Right lobe of liver (tissue), 6 donors: ENCODE measurements at regions not wholly inside any gene's neighbourhood (a gene's known extent, or its start where the extent isn't known, plus 50 kb on each side); places are given as distances from the start of the nearest gene placed in this dataset.

Experiments used
- ATAC-seq, 4 donors: fragments of 200-7000 bp; cut with Tn5 transposase; one replicate each; pipeline ENCODE4 v1.9.1; 2020; ENCODE audit warnings: mild to moderate bottlenecking in 4 of 4, moderate library complexity in 4 of 4
- DNase-seq, 3 donors: peaks; one replicate each; pipeline ENCODE4 v3.0.0-alpha.2; 2020
- H3K27ac ChIP-seq, 3 donors: fragments of 200-600 bp; one replicate each; pipeline ENCODE4 v1.8.0; 2022
- H3K27me3 ChIP-seq, 2 donors: fragments of 200-600 bp; one replicate each; pipeline ENCODE4 v1.8.0; 2022
- H3K36me3 ChIP-seq, 4 donors: fragments of 200-600 bp; sonication (generic) in 1 of 4; one replicate each; pipeline versions ENCODE4 v1.5.1 to v1.8.0; 2017 to 2022; ENCODE audit warnings: control low read depth in 1 of 4
- H3K4me1 ChIP-seq, 4 donors: fragments of 200-600 bp; sonication (generic) in 1 of 4; one replicate each; pipeline versions ENCODE4 v1.5.1 to v1.8.0; 2017 to 2022; ENCODE audit warnings: control low read depth in 1 of 4
- H3K4me3 ChIP-seq, 3 donors: fragments of 200-600 bp; one replicate each; pipeline ENCODE4 v1.8.0; 2022
- H3K9me3 ChIP-seq, 4 donors: fragments of 200-600 bp; sonication (generic) in 1 of 4; one replicate each; pipeline versions ENCODE4 v1.5.1 to v1.8.0; 2017 to 2022; ENCODE audit warnings: control low read depth in 1 of 4
- POLR2A ChIP-seq: fragments of 450-650 bp; IDR thresholded peaks from one replicate; pipeline ENCODE4 v1.6.1; 2017; ENCODE audit warnings: antibody characterized with exemption, mild to moderate bottlenecking
- WGBS: methylation state at CpG from one replicate; pipeline ENCODE4 v1.1.6; 2018; ENCODE audit warnings: low coverage, low lambda C conversion rate; ENCODE audit not compliant: insufficient coverage; ENCODE audit errors: missing lambda C conversion rate; 5-methylcytosine and 5-hydroxymethylcytosine counted together
- intact Hi-C, 2 donors: fragments of 100-400 bp; cut with DNase I; formaldehyde crosslinking; loops; one replicate each; pipeline versions ENCODE4 v1.11.2 to v1.14.1; 2022
- TF ChIP-seq, protein P1 (sequence below), 4 donors: fragments of 200-600 bp in 3 of 4; fragments of 450-650 bp in 1 of 4; IDR thresholded peaks; one replicate each; pipeline versions ENCODE4 v1.5.1 to v1.8.0; 2016 to 2022; ENCODE audit warnings: antibody characterized with exemption in 4 of 4, mild to moderate bottlenecking in 2 of 4
- donor health status: DM: no; HTN: yes; CAD: no.
- donor health status: DM: no; HTN: no; CAD: no.
- donor health status: DM: no; HTN: no; CAD: no.
- donor health status: DM: no; HTN: yes; CAD: no.
- donor health status: DM: no; HTN: yes; CAD: no.

DNA sequence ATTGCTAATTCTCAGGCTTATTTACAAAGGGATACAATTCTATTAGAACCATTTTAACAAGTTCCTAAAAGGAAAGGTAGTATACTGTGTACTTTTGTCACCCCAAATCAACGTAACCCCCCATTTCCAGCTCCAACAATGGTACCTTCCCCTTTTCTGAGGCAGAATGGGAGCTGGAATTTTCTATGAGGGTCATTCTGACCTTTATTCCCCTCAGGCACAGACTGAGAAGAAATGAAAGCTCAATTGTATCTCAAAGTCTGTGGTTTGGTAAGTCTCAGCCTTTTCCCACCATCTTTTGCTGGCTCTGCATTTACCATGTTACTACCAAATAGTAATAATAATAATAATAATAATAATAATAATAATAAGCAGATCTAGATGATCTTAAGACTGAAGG, 571.0 kb downstream of the RNF144B start:
- Histone ChIP-seq H3K27me3 (no peaks in the 10 kb centered on the region), H3K36me3 (no peaks in the 10 kb centered on the region), H3K4me1 (no peaks in the 10 kb centered on the region), H3K9me3 (no peaks in the 10 kb centered on the region), H3K27ac (no peak overlapping the region), H3K4me3 (no peak overlapping the region)
- intact Hi-C loops, result no loop called here
- WGBS, result 58% methylated on average over 1 of the region's 1 CpG
- TF ChIP-seq, protein P1, sequence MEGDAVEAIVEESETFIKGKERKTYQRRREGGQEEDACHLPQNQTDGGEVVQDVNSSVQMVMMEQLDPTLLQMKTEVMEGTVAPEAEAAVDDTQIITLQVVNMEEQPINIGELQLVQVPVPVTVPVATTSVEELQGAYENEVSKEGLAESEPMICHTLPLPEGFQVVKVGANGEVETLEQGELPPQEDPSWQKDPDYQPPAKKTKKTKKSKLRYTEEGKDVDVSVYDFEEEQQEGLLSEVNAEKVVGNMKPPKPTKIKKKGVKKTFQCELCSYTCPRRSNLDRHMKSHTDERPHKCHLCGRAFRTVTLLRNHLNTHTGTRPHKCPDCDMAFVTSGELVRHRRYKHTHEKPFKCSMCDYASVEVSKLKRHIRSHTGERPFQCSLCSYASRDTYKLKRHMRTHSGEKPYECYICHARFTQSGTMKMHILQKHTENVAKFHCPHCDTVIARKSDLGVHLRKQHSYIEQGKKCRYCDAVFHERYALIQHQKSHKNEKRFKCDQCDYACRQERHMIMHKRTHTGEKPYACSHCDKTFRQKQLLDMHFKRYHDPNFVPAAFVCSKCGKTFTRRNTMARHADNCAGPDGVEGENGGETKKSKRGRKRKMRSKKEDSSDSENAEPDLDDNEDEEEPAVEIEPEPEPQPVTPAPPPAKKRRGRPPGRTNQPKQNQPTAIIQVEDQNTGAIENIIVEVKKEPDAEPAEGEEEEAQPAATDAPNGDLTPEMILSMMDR (IDR thresholded peaks at IDR 0.05), result no peak
- no peak for TF ChIP-seq POLR2A
- no peak for ATAC-seq
- no peak for DNase-seq

DNA sequence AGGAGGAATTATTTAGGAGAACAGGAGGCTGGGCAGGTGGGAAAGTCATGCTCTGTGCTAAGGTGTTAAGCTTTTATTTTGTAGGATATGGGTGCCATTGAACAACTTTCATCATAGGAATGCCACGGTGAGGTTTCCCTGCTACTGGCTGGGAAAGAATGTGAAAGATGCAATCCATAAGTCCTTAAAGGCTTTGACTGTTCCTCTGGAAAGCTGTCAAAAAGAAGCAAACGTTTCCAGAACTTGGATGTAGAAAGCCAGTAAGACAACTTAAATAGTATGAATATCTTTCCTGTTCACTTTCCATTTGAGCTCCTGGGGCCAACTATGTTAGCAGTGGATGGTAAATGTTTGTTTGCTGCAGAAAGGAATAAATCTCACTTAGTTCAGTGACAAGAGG, 574.4 kb downstream of the RNF144B start:
- H3K36me3 ChIP-seq, result no peaks in the 10 kb centered on the region
- no peak overlapping the region for H3K4me3 ChIP-seq
- ATAC-seq (no peak), DNase-seq (no peak)
- H3K4me1 ChIP-seq, result no peaks in the 10 kb centered on the region
- H3K27ac ChIP-seq, result no peak overlapping the region
- WGBS, result 33% methylated on average over 2 of the region's 2 CpGs
- TF ChIP-seq, protein P1 (IDR thresholded peaks at IDR 0.05), result no peak
- no peak for TF ChIP-seq POLR2A
- H3K9me3 ChIP-seq, result no peaks in the 10 kb centered on the region
- no peaks in the 10 kb centered on the region for H3K27me3 ChIP-seq
- intact Hi-C loops, result no loop called here

DNA sequence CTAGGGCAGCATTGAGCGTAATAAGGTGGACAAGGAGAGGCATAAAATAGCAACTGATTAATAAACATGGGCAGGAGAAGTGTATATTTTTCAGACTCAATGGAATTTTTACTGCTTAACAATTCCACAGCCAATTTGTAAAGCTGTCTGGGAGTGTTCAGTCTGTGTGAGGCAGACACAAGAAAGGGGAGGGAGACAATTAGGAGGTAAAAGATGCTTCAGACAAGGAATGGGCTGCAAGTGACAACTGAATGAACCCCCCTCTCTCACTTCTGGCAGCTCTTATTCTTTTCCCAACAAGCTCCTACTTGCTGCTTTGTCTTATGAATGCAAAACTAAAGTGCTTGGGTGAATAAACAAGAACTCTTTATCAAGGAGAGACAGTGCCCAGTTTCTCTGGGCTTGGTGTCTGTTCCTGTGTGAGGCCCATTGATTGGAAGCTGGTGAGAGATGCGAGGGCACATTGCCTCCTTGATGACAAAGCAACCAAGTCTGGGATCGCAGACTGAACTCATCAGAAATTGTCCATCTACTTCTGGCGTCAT, 575.3 kb downstream of the RNF144B start:
- no peak for DNase-seq
- Histone ChIP-seq H3K27me3 (no peaks in the 10 kb centered on the region), H3K9me3 (no peaks in the 10 kb centered on the region), H3K36me3 (no peaks in the 10 kb centered on the region), H3K4me1 (no peaks in the 10 kb centered on the region), H3K4me3 (no peak overlapping the region), H3K27ac (no peak overlapping the region)
- intact Hi-C loops, result no loop called here
- TF ChIP-seq, protein P1 (IDR thresholded peaks at IDR 0.05), result no peak
- TF ChIP-seq POLR2A, result no peak
- ATAC-seq, result no peak
- WGBS, result 60% methylated on average over 4 of the region's 4 CpGs

DNA sequence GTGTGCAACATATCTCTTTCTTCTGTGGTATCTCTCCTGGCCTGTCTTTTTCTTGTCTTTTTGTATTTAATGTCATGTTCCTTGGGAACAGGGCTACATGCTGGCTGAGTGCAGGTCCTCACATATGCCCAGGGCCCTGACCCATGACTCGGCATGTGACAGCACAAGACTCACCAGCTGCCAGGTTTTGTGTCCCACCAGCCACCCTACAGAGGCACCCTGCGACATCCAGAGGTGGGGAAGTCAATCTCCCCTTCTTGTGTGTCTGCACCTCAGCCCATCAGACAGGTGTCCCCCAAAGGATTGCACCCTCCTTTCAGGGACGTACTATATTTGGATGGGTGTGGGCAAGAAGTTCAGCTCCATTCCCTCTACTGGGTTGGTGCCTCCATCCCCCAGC, 576.3 kb downstream of the RNF144B start:
- no peaks in the 10 kb centered on the region for H3K27me3 ChIP-seq
- no peaks in the 10 kb centered on the region for H3K4me1 ChIP-seq
- H3K36me3 ChIP-seq, result no peaks in the 10 kb centered on the region
- H3K4me3 ChIP-seq, result no peak overlapping the region
- DNase-seq (no peak), ATAC-seq (no peak)
- H3K9me3 ChIP-seq, result no peaks in the 10 kb centered on the region
- TF ChIP-seq, protein P1 (IDR thresholded peaks at IDR 0.05), result no peak
- TF ChIP-seq POLR2A, result no peak
- intact Hi-C loops, result no loop called here
- WGBS, result 48% methylated on average over 2 of the region's 3 CpGs
- no peak overlapping the region for H3K27ac ChIP-seq

DNA sequence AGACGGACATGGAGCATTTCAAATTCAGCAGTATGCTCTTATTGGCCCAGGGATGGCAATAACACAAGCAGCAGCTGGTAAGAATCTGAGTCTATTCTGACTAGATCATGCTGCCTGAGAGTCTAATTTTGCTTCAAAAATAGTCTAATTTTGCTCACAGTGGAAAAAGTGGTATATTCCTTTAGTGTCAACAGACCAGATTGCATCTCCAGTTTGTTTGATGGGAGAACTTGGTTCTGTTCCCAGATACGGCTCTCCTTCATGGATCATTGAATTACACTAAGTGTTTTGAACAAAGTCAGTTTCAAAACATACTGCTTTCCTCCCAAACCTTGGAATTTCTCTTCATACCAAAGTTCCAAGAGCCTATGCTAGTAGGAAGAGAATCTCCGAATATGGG, 586.1 kb downstream of the RNF144B start:
- Histone ChIP-seq H3K27ac (no peak overlapping the region), H3K4me1 (peaks cover 0 to 4% (median 2%) of the 10 kb centered on the region in 4 donors), H3K36me3 (no peaks in the 10 kb centered on the region), H3K4me3 (no peak overlapping the region), H3K27me3 (no peaks in the 10 kb centered on the region), H3K9me3 (no peaks in the 10 kb centered on the region)
- 36% methylated on average over 3 of the region's 3 CpGs for WGBS
- ATAC-seq (no peak), DNase-seq (no peak)
- TF ChIP-seq, protein P1 (IDR thresholded peaks at IDR 0.05), result no peak
- intact Hi-C loops, result no loop called here
